GM12878 (cell line): ENCODE measurements at regions not wholly inside any gene's neighbourhood (a gene's known extent, or its start where the extent isn't known, plus 50 kb on each side); places are given as distances from the start of the nearest gene placed in this dataset.

Experiments
- ATAC-seq: fragments of 200-7000 bp; cut with Tn5 transposase; 3 replicates; pipeline ENCODE4 v1.9.1; 2020; ENCODE audit warnings: mild to moderate bottlenecking, moderate library complexity
- BruUV-seq: library from RNA; stranded (reverse); fragments of 400-500 nt; replicated peaks from 2 replicates; lab custom pipeline; 2021; lab: Mats Ljungman, UMichigan
- CTCF ChIA-PET: fragments of 300-600 bp; sonication (Branson Sonifier 250); formaldehyde crosslinking; extraction: SDS; loops from one replicate; lab custom pipeline; 2021; ENCODE audit warnings: inconsistent platforms; lab: Yijun Ruan, JAX
- POLR2A ChIA-PET: fragments of 350-600 bp; formaldehyde crosslinking; extraction: SDS; loops from one replicate; lab custom pipeline; 2021; ENCODE audit warnings: inconsistent platforms; lab: Charles Lee
- RAD21 ChIA-PET: fragments of 300-600 bp; sonication (Branson Sonifier 250); formaldehyde crosslinking; loops from one replicate; lab custom pipeline; 2023; ENCODE audit warnings: antibody characterized with exemption; ENCODE audit not compliant: unreplicated experiment; lab: Charles Lee
- SMC1A ChIA-PET: fragments of 300-600 bp; sonication (Branson Sonifier 250); formaldehyde crosslinking; loops from one replicate; lab custom pipeline; 2023; ENCODE audit not compliant: unreplicated experiment, uncharacterized antibody; lab: Charles Lee
- DNase-seq: peaks from one replicate; pipeline ENCODE4 v3.0.0-alpha.2; 2011; ENCODE audit warnings: low read depth, low spot score
- FAIRE-seq: peaks from 3 replicates; lab custom pipeline; 2011; peaks lifted over from hg19 to GRCh38; lab: Jason Lieb, UNC
- H2AFZ ChIP-seq: 2 replicates; pipeline ENCODE4 v1.6.0; 2011; ENCODE audit warnings: low read depth, low read length, control low read depth; ENCODE audit not compliant: control insufficient read depth
- H3K27ac ChIP-seq: 2 replicates; pipeline ENCODE4 v1.5.1; 2011; ENCODE audit warnings: control low read depth; ENCODE audit not compliant: control insufficient read depth, insufficient read depth
- H3K27me3 ChIP-seq, 2 experiments: replicated peaks in 1 of 2; 2 replicates each; pipeline versions ENCODE4 v1.6.0 to v1.6.1; 2011; ENCODE audit warnings: low read length in 1 of 2; ENCODE audit not compliant: control insufficient read depth in 2 of 2, insufficient read depth in 2 of 2
- H3K36me3 ChIP-seq, 2 experiments: 2 replicates each; pipeline ENCODE4 v1.5.1; 2011; ENCODE audit warnings: low read length in 1 of 2; ENCODE audit not compliant: control insufficient read depth in 2 of 2, insufficient read depth in 2 of 2
- H3K4me1 ChIP-seq: 2 replicates; pipeline ENCODE4 v1.6.1; 2011; ENCODE audit warnings: mild to moderate bottlenecking, low read length, moderate library complexity, mixed read lengths; ENCODE audit not compliant: control insufficient read depth, insufficient read depth
- H3K4me2 ChIP-seq: 2 replicates; pipeline ENCODE4 v1.6.0; 2011; ENCODE audit warnings: control low read depth; ENCODE audit not compliant: control insufficient read depth, insufficient read depth
- H3K4me3 ChIP-seq: fragments of 200-600 bp; sonication (generic); 2 replicates; pipeline ENCODE4 v1.5.1; 2016
- H3K79me2 ChIP-seq: 2 replicates; pipeline ENCODE4 v1.6.0; 2011; ENCODE audit warnings: low read length; ENCODE audit not compliant: control insufficient read depth, insufficient read depth
- H3K9ac ChIP-seq: 2 replicates; pipeline ENCODE4 v1.8.0; 2011; ENCODE audit warnings: low read length, control low read depth, mixed read lengths; ENCODE audit not compliant: control insufficient read depth, insufficient read depth
- H3K9me3 ChIP-seq: replicated peaks from 3 replicates; pipeline ENCODE4 v1.5.1; 2011; ENCODE audit warnings: mild to moderate bottlenecking, low read length; ENCODE audit not compliant: control insufficient read depth, insufficient read depth
- H4K20me1 ChIP-seq: 2 replicates; pipeline ENCODE4 v1.6.0; 2011; ENCODE audit not compliant: control insufficient read depth, insufficient read depth
- CTCF ChIP-seq, 3 experiments: IDR thresholded peaks in 2 of 3; conservative IDR thresholded peaks in 1 of 3; 2 replicates each; pipeline ENCODE4 v1.5.1; 2011; ENCODE audit warnings: low read depth in 3 of 3, low read length in 3 of 3, mild to moderate bottlenecking in 3 of 3, control low read depth in 2 of 3, moderate library complexity in 2 of 3, inconsistent platforms in 1 of 3, mixed read lengths in 1 of 3; ENCODE audit not compliant: control insufficient read depth in 2 of 3, insufficient read depth in 1 of 3; ENCODE audit errors: extremely low read depth in 1 of 3
- NKRF ChIP-seq: fragments of 450-650 bp; conservative IDR thresholded peaks from 2 replicates; pipeline ENCODE4 v1.6.1; 2017; ENCODE audit warnings: mild to moderate bottlenecking, moderate library complexity
- RAD21 ChIP-seq: IDR thresholded peaks from 2 replicates; pipeline ENCODE4 v1.6.1; 2011; ENCODE audit warnings: mild to moderate bottlenecking, low read depth, low read length, moderate library complexity; ENCODE audit not compliant: insufficient read depth
- RELA ChIP-seq: fragments of 450-650 bp; IDR thresholded peaks from 2 replicates; pipeline ENCODE4 v1.8.0; 2014; ENCODE audit warnings: borderline replicate concordance; ENCODE audit not compliant: partially characterized antibody
- TCF7 ChIP-seq: IDR thresholded peaks from 2 replicates; pipeline ENCODE4 v1.6.1; 2014; ENCODE audit warnings: antibody characterized with exemption, borderline replicate concordance
- WGBS: methylation state at CpG from one replicate; pipeline ENCODE4 v1.1.6; 2016; ENCODE audit warnings: low lambda C conversion rate; ENCODE audit not compliant: insufficient replicate concordance, insufficient coverage; ENCODE audit errors: missing lambda C conversion rate; 5-methylcytosine and 5-hydroxymethylcytosine counted together
- in situ Hi-C: fragments of 300-500 bp; cut with MboI; formaldehyde crosslinking; loops from 9 replicates; pipeline ENCODE4 v1.14.3; 2018; ENCODE audit warnings: mixed read lengths
- intact Hi-C: fragments of 100-400 bp; cut with micrococcal nuclease; formaldehyde crosslinking; loops from one replicate; pipeline ENCODE4 v1.14.2; 2022; ENCODE audit not compliant: unreplicated experiment

DNA sequence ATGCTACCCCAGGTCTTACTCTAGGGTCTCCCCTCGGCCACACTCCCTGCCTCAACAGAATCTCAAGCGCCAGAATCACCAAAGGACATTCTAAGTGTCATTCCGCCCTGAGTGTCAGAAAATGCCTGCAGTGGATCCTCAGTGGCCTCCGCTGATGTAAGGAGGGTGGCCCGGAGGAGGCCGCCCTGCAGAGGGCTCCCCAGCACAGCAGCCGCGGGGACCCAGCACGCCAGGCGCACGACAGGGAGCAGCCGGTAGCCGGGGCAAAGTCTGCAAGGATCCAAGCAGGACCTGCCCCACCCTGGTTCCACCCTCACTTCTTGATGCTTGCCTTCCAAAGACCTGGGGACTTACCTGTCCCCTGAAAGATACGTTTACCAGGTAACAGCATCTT lies 54.2 kb upstream of the ID2 start (continued):
- TF ChIP-seq RELA = no peak
- TF ChIP-seq NKRF = no peak

- no peak overlapping the region for H2AFZ ChIP-seq
Measured at GRCh38 chr2:8628179-8628865, 53.5 kb upstream of the ID2 start.

More at GRCh38 chr2:8628179-8628865, 53.5 kb upstream of the ID2 start:
- 44% methylated on average over 18 of the region's 18 CpGs for WGBS
- H3K79me2 ChIP-seq = no peaks in the 10 kb centered on the region
- in situ Hi-C loops (no loop called here), intact Hi-C loops (loop anchor here (5.0 kb wide), 1 partner anchor 81 kb away; no protein-coding TSS in a partner anchor)
- peaks cover 9% of the 10 kb centered on the region; the same call in 1 of the 2 replicates for H3K4me1 ChIP-seq
- BruUV-seq = no TSS peak
- no peak for FAIRE-seq
- H3K27me3 ChIP-seq = peaks cover 0 to 3% of the 10 kb centered on the region in 2 experiments; a peak in 1 of 4 replicates
- ChIA-PET POLR2A (interaction anchor here (1.3 to 1.5 kb wide), 2 partner anchors 22 to 52 kb away, joined by 4 read pairs; no protein-coding TSS in a partner anchor), RAD21 (interaction anchor here (0.6 to 1.4 kb wide), 7 partner anchors 22 to 143 kb away, joined by 3 to 6 read pairs (median 3); partner anchors contain the start of gene ID2), CTCF (interaction anchor here (0.6 to 1.4 kb wide), 8 partner anchors 43 to 1199 kb away, joined by 3 to 4 read pairs (median 3); partner anchors contain the start of gene ID2), SMC1A (interaction anchor here (0.6 to 2.0 kb wide), 9 partner anchors 14 to 1201 kb away, joined by 3 to 12 read pairs (median 3); partner anchors contain the start of gene ID2)
- no peak overlapping the region for H3K4me3 ChIP-seq
- H3K27ac ChIP-seq = no peak overlapping the region
- no peaks in the 10 kb centered on the region for H4K20me1 ChIP-seq
- H3K9ac ChIP-seq = no peak overlapping the region
- peak; percentile 59 for ATAC-seq
- no peak for DNase-seq
- no peak for TF ChIP-seq TCF7
- peak; percentile 8 to 23 (median 15); a peak in 2 of 6 replicates for TF ChIP-seq CTCF (IDR thresholded peaks at IDR 0.05 in 2 of 3, conservative IDR thresholded peaks at IDR 0.05 in 1 of 3; ENCODE audit: control insufficient read depth in 2 of 3, extremely low read depth in 1 of 3, insufficient read depth in 1 of 3, low read depth in 3 of 3, low read length in 3 of 3)
- TF ChIP-seq RAD21 = peak; percentile 12; the same call in 1 of the 2 replicates
- peak overlapping the region; percentile 47 for H3K4me2 ChIP-seq
- no peaks in the 10 kb centered on the region for H3K9me3 ChIP-seq
- H3K36me3 ChIP-seq = no peaks in the 10 kb centered on the region
